SK-N-MC (cell line): ENCODE measurements at regions not wholly inside any gene's neighbourhood (a gene's known extent, or its start where the extent isn't known, plus 50 kb on each side); places are given as distances from the start of the nearest gene placed in this dataset.

ENCODE experiments used
- EZH2 ChIP-seq: fragments of 200-600 bp; sonication (generic); IDR thresholded peaks from one replicate; pipeline ENCODE4 v1.6.1; 2017; ENCODE audit warnings: antibody characterized with exemption
- POLR2AphosphoS5 ChIP-seq: IDR thresholded peaks from 2 replicates; pipeline ENCODE4 v1.6.1; 2012; ENCODE audit warnings: mild to moderate bottlenecking, low read depth, low read length, borderline replicate concordance

GRCh38 chr11:91846649-91847048 is 378.0 kb upstream of the FAT3 start:
- TF ChIP-seq EZH2, result no peak
- TF ChIP-seq POLR2AphosphoS5, result no peak
